K562 (cell line): ENCODE measurements at regions not wholly inside any gene's neighbourhood (a gene's known extent, or its start where the extent isn't known, plus 50 kb on each side); places are given as distances from the start of the nearest gene placed in this dataset.

ENCODE experiments used
- ATAC-seq: fragments of 200-7000 bp; cut with Tn5 transposase; 3 replicates; pipeline ENCODE4 v1.9.1; 2020; ENCODE audit warnings: moderate library complexity
- BruUV-seq: library from RNA; stranded (reverse); fragments of 400-500 nt; replicated peaks from 2 replicates; lab custom pipeline; 2021; lab: Mats Ljungman, UMichigan
- CTCF ChIA-PET: fragments of 300-600 bp; formaldehyde crosslinking; extraction: SDS; loops from one replicate; lab custom pipeline; 2021; ENCODE audit warnings: low intra/inter-chr PET ratio; lab: Yijun Ruan, JAX
- POLR2A ChIA-PET: fragments of 300-600, 350-650 bp; sonication (Branson Sonifier 250); formaldehyde crosslinking; extraction: SDS; loops from one replicate; lab custom pipeline; 2021; ENCODE audit warnings: antibody characterized with exemption, inconsistent platforms; lab: Yijun Ruan, JAX
- DNase-seq, 4 experiments: peaks; one replicate each; pipeline versions ENCODE4 v3.0.0 to v3.0.0-alpha.2; 2011 to 2018; ENCODE audit warnings: low spot score in 3 of 4, mixed read lengths in 3 of 4; ENCODE audit errors: extremely low read depth in 1 of 4
- FAIRE-seq: peaks from 2 replicates; lab custom pipeline; 2011; peaks lifted over from hg19 to GRCh38; lab: Jason Lieb, UNC
- H2AFZ ChIP-seq: 2 replicates; pipeline ENCODE4 v1.6.0; 2011; ENCODE audit warnings: low read depth, low read length, control low read depth, inconsistent platforms
- H3K27ac ChIP-seq: fragments of 200-600 bp; 3 replicates; pipeline ENCODE4 v1.8.0; 2011; ENCODE audit warnings: low read depth, mild to moderate bottlenecking, control low read depth, inconsistent platforms, low read length, moderate library complexity, mixed read lengths; ENCODE audit errors: extremely low read depth
- H3K27me3 ChIP-seq, 2 experiments: fragments of 300-600 bp in 1 of 2; 2 replicates in 1 of 2; 3 replicates in 1 of 2; pipeline versions ENCODE4 v1.6.0 to v1.8.0; 2011; ENCODE audit warnings: inconsistent platforms in 2 of 2, low read length in 2 of 2, mild to moderate bottlenecking in 1 of 2, mixed read lengths in 1 of 2, moderate library complexity in 1 of 2; ENCODE audit not compliant: control insufficient read depth in 2 of 2, insufficient read depth in 2 of 2
- H3K36me3 ChIP-seq: fragments of 300-600 bp; 3 replicates; pipeline ENCODE4 v1.8.0; 2011; ENCODE audit warnings: mild to moderate bottlenecking, low read length, inconsistent platforms; ENCODE audit not compliant: control insufficient read depth, insufficient read depth
- H3K4me1 ChIP-seq, 2 experiments: fragments of 200-600 bp in 1 of 2; replicated peaks in 1 of 2; 2 replicates in 1 of 2; 3 replicates in 1 of 2; pipeline versions ENCODE4 v1.5.1 to v1.8.0; 2011; ENCODE audit warnings: inconsistent platforms in 2 of 2, low read length in 2 of 2, mild to moderate bottlenecking in 1 of 2, mixed read lengths in 1 of 2, moderate library complexity in 1 of 2; ENCODE audit not compliant: control insufficient read depth in 2 of 2, insufficient read depth in 2 of 2
- H3K4me2 ChIP-seq: 2 replicates; pipeline ENCODE4 v1.6.1; 2011; ENCODE audit warnings: low read length, control low read depth, inconsistent platforms, mixed read lengths; ENCODE audit not compliant: insufficient read depth
- H3K4me3 ChIP-seq: fragments of 200-600 bp; sonication (generic), shearing (Covaris generic); 2 replicates; pipeline ENCODE4 v1.5.1; 2016; ENCODE audit warnings: control low read depth, inconsistent platforms
- H3K79me2 ChIP-seq: fragments of 200-600 bp; 3 replicates; pipeline ENCODE4 v1.8.0; 2011; ENCODE audit warnings: low read length, inconsistent platforms; ENCODE audit not compliant: control insufficient read depth, insufficient read depth
- H3K9ac ChIP-seq, 2 experiments: 2 replicates each; pipeline versions ENCODE4 v1.6.0 to v1.6.1; 2011; ENCODE audit warnings: low read depth in 2 of 2, low read length in 2 of 2, control low read depth in 1 of 2, inconsistent platforms in 1 of 2, mild to moderate bottlenecking in 1 of 2, mixed read lengths in 1 of 2; ENCODE audit not compliant: insufficient read depth in 1 of 2
- H3K9me1 ChIP-seq: one replicate; pipeline ENCODE4 v1.6.0; 2011; ENCODE audit warnings: inconsistent platforms, mild to moderate bottlenecking, low read length, moderate library complexity; ENCODE audit not compliant: control insufficient read depth, insufficient read depth
- H3K9me3 ChIP-seq: replicated peaks from 2 replicates; pipeline ENCODE4 v1.5.1; 2011; ENCODE audit warnings: low read depth, low read length, inconsistent platforms; ENCODE audit not compliant: control insufficient read depth, insufficient read depth
- H4K20me1 ChIP-seq: replicated peaks from 2 replicates; pipeline ENCODE4 v1.6.1; 2011; ENCODE audit warnings: low read length, inconsistent platforms, mixed read lengths; ENCODE audit not compliant: control insufficient read depth, insufficient read depth
- BACH1 ChIP-seq: fragments of 200-800 bp; sonication (Bioruptor generic); IDR thresholded peaks from 2 replicates; pipeline ENCODE4 v1.6.1; 2016; ENCODE audit warnings: missing genetic modification characterization, missing compliant biosample characterization
- C11orf30 ChIP-seq: fragments of 450-650 bp; IDR thresholded peaks from 2 replicates; pipeline ENCODE4 v1.6.1; 2016; ENCODE audit warnings: low read depth, mild to moderate bottlenecking
- DIDO1 ChIP-seq: fragments of 450-650 bp; IDR thresholded peaks from 2 replicates; pipeline ENCODE4 v1.6.1; 2016; ENCODE audit warnings: low read depth, missing biosample characterization, missing genetic modification characterization
- KDM5B ChIP-seq: fragments of 200-600 bp; sonication (generic); IDR thresholded peaks from 2 replicates; pipeline ENCODE4 v1.6.1; 2012; ENCODE audit warnings: low read depth, mild to moderate bottlenecking, moderate library complexity, low read length, control low read depth, inconsistent platforms; ENCODE audit not compliant: insufficient replicate concordance
- MYBL2 ChIP-seq, 2 experiments: fragments of 450-650 bp in 1 of 2; sonication (generic) in 1 of 2; formaldehyde crosslinking in 1 of 2; IDR thresholded peaks; 2 replicates each; pipeline versions ENCODE4 v1.6.1 to v1.8.1; 2017 to 2022; ENCODE audit warnings: borderline replicate concordance in 1 of 2, inconsistent platforms in 1 of 2, low read depth in 1 of 2, mild to moderate bottlenecking in 1 of 2, missing genetic modification reagents in 1 of 2, moderate library complexity in 1 of 2
- PHF21A ChIP-seq: fragments of 450-650 bp; IDR thresholded peaks from 2 replicates; pipeline ENCODE4 v1.6.1; 2017; ENCODE audit warnings: low read depth, borderline replicate concordance
- SMAD4 ChIP-seq: fragments of 250-450 bp; sonication (Bioruptor Pico); conservative IDR thresholded peaks from 2 replicates; pipeline ENCODE4 v1.8.0; 2021; ENCODE audit warnings: inconsistent platforms, mild to moderate bottlenecking, moderate library complexity
- ZBTB5 ChIP-seq: fragments of 450-650 bp; IDR thresholded peaks from 2 replicates; pipeline ENCODE4 v1.6.1; 2017; ENCODE audit warnings: antibody characterized with exemption
- ZBTB7A ChIP-seq: IDR thresholded peaks from 2 replicates; pipeline ENCODE4 v1.6.1; 2011; ENCODE audit warnings: low read depth, mild to moderate bottlenecking, low read length, moderate library complexity, borderline replicate concordance; ENCODE audit not compliant: control insufficient read depth
- ZKSCAN3 ChIP-seq: fragments of 250-450 bp; sonication (Bioruptor Pico); IDR thresholded peaks from 2 replicates; pipeline ENCODE4 v1.4.0; 2020
- ZNF3 ChIP-seq: fragments of 250-450 bp; sonication (Bioruptor Pico); IDR thresholded peaks from 2 replicates; pipeline ENCODE4 v1.5.0; 2021; ENCODE audit warnings: mild to moderate bottlenecking, moderate library complexity
- ZSCAN29 ChIP-seq: fragments of 450-650 bp; IDR thresholded peaks from 2 replicates; pipeline ENCODE4 v1.6.1; 2017
- WGBS: fragments of 100-300 bp; shearing (Covaris generic); methylation state at CpG from one replicate; pipeline ENCODE4 v1.1.6; 2016; ENCODE audit warnings: low coverage, mixed read lengths; ENCODE audit not compliant: insufficient coverage; ENCODE audit errors: missing lambda C conversion rate; 5-methylcytosine and 5-hydroxymethylcytosine counted together
- in situ Hi-C: fragments of 300-500 bp; cut with MboI; formaldehyde crosslinking; loops from 4 replicates; pipeline ENCODE4 v1.15.0; 2018; ENCODE audit warnings: inconsistent platforms, mixed read lengths
- intact Hi-C: fragments of 100-400 bp; cut with micrococcal nuclease; formaldehyde crosslinking; loops from 2 replicates; pipeline ENCODE4 v1.14.2; 2022
- TF ChIP-seq, protein P1 (sequence below): fragments of 250-450 bp; sonication (Bioruptor Pico); IDR thresholded peaks from 2 replicates; pipeline ENCODE4 v1.4.0; 2020; ENCODE audit warnings: mild to moderate bottlenecking, moderate library complexity, borderline replicate concordance
- TF ChIP-seq, protein P2 (sequence below): fragments of 250-450 bp; sonication (Bioruptor Pico); IDR thresholded peaks from 2 replicates; pipeline ENCODE4 v1.4.0; 2020; ENCODE audit warnings: borderline replicate concordance
- TF ChIP-seq, protein P3 (sequence below): fragments of 450-650 bp; IDR thresholded peaks from 2 replicates; pipeline ENCODE4 v1.6.1; 2016; ENCODE audit warnings: borderline replicate concordance

- no peaks in the 10 kb centered on the region for H3K27me3 ChIP-seq
- H3K79me2 ChIP-seq = no peaks in the 10 kb centered on the region
- no peak for ATAC-seq
- intact Hi-C loops (no loop called here), in situ Hi-C loops (no loop called here)
- no peak overlapping the region for H3K4me3 ChIP-seq
- no peak overlapping the region for H3K9ac ChIP-seq
- H3K9me1 ChIP-seq = no peaks in the 10 kb centered on the region
- BruUV-seq = no TSS peak
- H2AFZ ChIP-seq = no peak overlapping the region
- no peak overlapping the region for H3K4me2 ChIP-seq
- FAIRE-seq = no peak
- H4K20me1 ChIP-seq = no peaks in the 10 kb centered on the region
- H3K27ac ChIP-seq = no peak overlapping the region
- no peaks in the 10 kb centered on the region for H3K4me1 ChIP-seq
- POLR2A ChIA-PET = no interaction called here
- no peak for DNase-seq
- H3K36me3 ChIP-seq = no peaks in the 10 kb centered on the region
- WGBS = 0% methylated on average over 3 of the region's 3 CpGs
- no peaks in the 10 kb centered on the region for H3K9me3 ChIP-seq
- CTCF ChIA-PET = no interaction called here
- TF ChIP-seq BACH1 (tag) (no peak), ZNF3 (CRISPR knock-in tag) (no peak), C11orf30 (no peak), ZSCAN29 (no peak), ZBTB5 (no peak), KDM5B (no peak), MYBL2 (IDR thresholded peaks at IDR 0.05; ENCODE audit: low read depth) (no peak), MYBL2 (CRISPR knock-in tag; IDR thresholded peaks at IDR 0.05; ENCODE audit: borderline replicate concordance) (no peak), ZKSCAN3 (CRISPR knock-in tag) (no peak), SMAD4 (CRISPR knock-in tag) (no peak), ZBTB7A (no peak), DIDO1 (tag) (no peak), PHF21A (no peak)
- TF ChIP-seq, protein P1, sequence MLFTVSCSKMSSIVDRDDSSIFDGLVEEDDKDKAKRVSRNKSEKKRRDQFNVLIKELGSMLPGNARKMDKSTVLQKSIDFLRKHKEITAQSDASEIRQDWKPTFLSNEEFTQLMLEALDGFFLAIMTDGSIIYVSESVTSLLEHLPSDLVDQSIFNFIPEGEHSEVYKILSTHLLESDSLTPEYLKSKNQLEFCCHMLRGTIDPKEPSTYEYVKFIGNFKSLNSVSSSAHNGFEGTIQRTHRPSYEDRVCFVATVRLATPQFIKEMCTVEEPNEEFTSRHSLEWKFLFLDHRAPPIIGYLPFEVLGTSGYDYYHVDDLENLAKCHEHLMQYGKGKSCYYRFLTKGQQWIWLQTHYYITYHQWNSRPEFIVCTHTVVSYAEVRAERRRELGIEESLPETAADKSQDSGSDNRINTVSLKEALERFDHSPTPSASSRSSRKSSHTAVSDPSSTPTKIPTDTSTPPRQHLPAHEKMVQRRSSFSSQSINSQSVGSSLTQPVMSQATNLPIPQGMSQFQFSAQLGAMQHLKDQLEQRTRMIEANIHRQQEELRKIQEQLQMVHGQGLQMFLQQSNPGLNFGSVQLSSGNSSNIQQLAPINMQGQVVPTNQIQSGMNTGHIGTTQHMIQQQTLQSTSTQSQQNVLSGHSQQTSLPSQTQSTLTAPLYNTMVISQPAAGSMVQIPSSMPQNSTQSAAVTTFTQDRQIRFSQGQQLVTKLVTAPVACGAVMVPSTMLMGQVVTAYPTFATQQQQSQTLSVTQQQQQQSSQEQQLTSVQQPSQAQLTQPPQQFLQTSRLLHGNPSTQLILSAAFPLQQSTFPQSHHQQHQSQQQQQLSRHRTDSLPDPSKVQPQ (CRISPR knock-in tag) = no peak
- TF ChIP-seq, protein P2, sequence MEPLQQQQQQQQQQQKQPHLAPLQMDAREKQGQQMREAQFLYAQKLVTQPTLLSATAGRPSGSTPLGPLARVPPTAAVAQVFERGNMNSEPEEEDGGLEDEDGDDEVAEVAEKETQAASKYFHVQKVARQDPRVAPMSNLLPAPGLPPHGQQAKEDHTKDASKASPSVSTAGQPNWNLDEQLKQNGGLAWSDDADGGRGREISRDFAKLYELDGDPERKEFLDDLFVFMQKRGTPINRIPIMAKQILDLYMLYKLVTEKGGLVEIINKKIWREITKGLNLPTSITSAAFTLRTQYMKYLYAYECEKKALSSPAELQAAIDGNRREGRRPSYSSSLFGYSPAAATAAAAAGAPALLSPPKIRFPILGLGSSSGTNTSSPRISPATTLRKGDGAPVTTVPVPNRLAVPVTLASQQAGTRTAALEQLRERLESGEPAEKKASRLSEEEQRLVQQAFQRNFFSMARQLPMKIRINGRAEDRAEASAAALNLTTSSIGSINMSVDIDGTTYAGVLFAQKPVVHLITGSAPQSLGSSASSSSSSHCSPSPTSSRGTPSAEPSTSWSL (CRISPR knock-in tag) = no peak
- TF ChIP-seq, protein P3, sequence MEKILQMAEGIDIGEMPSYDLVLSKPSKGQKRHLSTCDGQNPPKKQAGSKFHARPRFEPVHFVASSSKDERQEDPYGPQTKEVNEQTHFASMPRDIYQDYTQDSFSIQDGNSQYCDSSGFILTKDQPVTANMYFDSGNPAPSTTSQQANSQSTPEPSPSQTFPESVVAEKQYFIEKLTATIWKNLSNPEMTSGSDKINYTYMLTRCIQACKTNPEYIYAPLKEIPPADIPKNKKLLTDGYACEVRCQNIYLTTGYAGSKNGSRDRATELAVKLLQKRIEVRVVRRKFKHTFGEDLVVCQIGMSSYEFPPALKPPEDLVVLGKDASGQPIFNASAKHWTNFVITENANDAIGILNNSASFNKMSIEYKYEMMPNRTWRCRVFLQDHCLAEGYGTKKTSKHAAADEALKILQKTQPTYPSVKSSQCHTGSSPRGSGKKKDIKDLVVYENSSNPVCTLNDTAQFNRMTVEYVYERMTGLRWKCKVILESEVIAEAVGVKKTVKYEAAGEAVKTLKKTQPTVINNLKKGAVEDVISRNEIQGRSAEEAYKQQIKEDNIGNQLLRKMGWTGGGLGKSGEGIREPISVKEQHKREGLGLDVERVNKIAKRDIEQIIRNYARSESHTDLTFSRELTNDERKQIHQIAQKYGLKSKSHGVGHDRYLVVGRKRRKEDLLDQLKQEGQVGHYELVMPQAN = no peak
Measured at GRCh38 chr6:55651015-55651414, 72.0 kb upstream of the HMGCLL1 start.
